NCI-H82 treated with DMSO at 0.1 percent for 48 hours (cell line): ENCODE measurements at regions not wholly inside any gene's neighbourhood (a gene's known extent, or its start where the extent isn't known, plus 50 kb on each side); places are given as distances from the start of the nearest gene placed in this dataset.
"Not testable (repeated sequence)": the region's sequence is repeated elsewhere in the genome, so short reads cannot be mapped to it uniquely, and the experiment has no call there.

Experiments used
- DNase-seq: peaks from one replicate; lab custom pipeline; 2025; ENCODE audit not compliant: unreplicated experiment; lab: John Stamatoyannopoulos, UW

GRCh38 chr12:78331753-78332152 lies 501.1 kb downstream of the NAV3 start:
- DNase-seq: no peak

DNA sequence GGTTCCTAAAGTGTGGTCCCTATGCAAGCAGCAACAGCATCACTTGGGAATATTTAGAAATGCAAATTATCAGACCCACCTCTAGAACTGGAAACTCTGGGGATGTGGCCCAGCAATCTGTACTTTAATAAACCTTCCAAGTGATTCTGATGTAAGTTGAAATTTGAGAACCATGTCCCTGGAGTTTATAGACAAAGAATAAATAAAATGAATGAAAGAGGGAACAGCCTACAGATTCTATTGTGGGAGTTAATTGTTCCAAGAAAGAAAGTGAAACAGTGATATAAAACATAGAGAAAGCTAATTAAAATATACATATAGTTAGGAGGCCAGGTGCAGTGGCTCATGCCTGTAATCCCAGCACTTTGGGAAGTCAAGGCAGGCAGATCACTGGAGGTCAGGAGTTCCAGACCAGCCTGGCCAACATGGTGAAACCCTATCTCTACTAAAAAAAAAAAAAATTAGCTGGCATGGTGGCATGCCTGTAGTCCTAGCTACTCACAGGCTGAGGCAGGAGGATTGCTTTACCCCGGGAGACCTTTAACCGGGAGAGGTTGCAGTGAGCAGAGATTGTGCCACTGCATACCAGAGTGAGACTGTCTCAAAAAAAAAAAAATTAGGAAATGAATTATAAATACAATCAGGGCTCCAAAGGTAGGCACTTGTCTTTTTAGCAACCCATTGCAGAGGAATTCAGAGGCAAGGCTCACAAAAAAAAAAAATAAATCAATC lies 507.5 kb downstream of the NAV3 start:
- no peak for DNase-seq

DNA sequence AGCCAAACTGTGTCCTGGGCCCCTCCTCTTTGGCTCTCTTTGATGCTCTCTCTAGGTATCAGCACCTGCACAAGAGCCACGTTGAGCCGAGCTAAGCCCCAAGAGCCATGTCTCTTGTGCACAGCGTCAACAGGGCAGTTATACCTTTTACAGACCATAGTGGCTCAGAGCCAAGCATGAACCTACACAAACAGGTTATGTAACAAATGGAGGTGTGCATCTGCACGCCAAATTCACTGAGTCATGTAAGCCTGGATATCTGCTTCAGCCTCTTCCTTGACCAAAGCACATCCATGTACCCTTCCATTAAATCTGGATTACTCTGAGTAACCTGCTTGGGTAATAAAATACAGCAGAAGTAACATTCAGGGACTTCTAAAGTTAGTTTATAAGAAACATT lies 509.7 kb downstream of the NAV3 start:
- DNase-seq: no peak

GRCh38 chr12:78343657-78344056 lies 513.0 kb downstream of the NAV3 start:
- no peak for DNase-seq

DNA sequence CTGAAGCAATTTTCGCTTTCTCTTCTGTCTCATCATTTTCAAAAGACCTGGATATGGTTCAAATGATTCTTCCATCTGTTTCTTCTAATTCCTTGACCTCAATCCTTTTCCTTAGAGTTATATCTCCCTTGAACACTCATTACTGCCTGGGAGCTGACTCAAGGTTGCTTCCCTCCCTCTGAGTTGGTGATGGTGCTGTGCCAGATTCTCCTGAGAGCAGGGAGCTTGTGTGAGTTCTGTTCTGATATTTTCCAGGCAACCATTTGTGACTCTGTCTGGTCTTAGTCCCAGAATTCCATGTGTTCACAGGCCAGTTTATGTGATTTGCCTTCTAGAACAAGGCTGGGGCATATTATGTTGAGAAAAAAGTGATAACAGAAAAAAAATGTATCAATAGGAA lies 505.1 kb upstream of the SYT1 start:
- no peak for DNase-seq

GRCh38 chr12:78361683-78362082 lies 502.9 kb upstream of the SYT1 start:
- DNase-seq: no peak

GRCh38 chr12:78371284-78371683 lies 493.3 kb upstream of the SYT1 start:
- no peak for DNase-seq

GRCh38 chr12:78375461-78375860 lies 489.1 kb upstream of the SYT1 start:
- DNase-seq: no peak

DNA sequence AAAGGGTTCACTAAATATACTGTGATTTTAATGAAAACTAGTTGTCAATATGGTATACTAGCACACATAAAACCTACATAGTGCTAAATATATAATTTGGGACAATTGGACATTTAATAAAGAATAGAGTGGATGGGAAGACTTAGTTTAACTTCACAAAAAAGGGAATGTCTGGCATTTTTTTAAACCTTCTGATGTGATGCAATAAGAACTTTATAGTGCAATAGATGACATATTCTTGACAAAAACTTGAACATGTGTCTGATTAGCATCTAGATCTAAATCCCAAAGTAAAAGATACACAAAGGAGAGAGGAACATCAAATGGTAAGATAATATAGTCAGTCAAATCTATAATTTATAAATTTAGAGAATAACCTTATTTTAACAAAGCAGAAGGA lies 488.3 kb upstream of the SYT1 start:
- DNase-seq: no peak

DNA sequence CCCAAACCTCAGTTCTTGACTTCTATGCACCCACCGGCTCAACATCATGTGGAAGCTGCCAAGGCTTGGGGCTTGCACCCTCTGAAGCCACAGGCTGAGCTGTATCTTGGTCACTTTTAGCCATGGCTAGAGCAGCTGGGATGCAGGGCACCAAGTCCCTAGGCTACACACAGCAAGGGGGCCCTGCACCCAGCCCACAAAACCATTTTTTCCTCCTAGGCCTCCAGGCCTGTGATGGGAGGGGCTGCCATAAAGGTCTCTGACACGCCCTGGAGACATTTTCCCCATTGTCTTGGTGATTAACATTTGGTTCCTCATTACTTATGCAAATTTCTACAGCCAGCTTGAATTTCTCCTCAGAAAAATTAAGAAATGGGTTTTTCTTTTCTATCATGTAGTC lies 485.5 kb upstream of the SYT1 start:
- DNase-seq: not testable (repeated sequence)

GRCh38 chr12:78383414-78383813 lies 481.2 kb upstream of the SYT1 start:
- DNase-seq: no peak

GRCh38 chr12:78384541-78384940 lies 480.0 kb upstream of the SYT1 start:
- no peak for DNase-seq

DNA sequence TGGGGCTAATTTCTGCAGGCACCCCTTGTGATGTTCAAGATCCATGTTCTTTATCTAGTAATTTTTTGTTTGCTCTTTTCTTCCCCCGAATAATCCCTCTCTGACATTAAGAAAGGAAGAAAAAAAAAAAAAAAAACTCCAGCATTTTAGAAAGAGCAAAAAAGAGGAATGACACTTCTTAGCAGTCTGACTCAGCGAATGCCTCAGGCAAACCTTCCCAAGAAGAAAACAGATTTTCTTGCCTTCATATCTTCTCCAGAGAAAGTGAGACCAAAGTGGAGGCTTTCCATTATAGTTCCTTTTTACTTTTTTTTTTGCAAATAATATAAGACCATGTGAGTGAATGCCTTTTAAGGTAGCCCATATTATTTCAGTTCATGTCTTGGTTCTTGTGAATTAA lies 479.0 kb upstream of the SYT1 start:
- DNase-seq: no peak

- no peak for DNase-seq
Observed at GRCh38 chr12:78386871-78387270, 477.7 kb upstream of the SYT1 start.

- DNase-seq: no peak
Observed at GRCh38 chr12:78387721-78388120, 476.9 kb upstream of the SYT1 start.

GRCh38 chr12:78388461-78388860 lies 476.1 kb upstream of the SYT1 start:
- no peak for DNase-seq

DNA sequence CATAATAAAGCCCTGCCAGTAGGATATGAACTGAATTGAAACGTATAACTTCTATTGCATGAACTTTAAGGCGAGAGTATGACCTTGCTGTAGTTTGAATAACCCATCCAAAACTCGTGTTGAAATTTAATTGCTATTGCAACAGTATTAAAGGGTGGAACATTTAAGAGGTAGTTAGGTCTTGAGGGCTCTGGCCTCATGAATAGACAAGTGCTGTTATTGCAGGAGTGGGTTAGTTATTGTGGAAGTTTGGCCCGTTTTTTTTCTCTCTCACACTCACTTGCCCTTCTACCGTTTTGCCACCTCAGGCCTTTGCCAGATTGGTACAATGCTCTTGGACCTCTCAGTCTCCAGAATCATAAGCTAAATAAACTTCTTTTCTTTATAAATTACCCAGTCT lies 473.7 kb upstream of the SYT1 start:
- DNase-seq: no peak

- peak; percentile 46 for DNase-seq
Observed at GRCh38 chr12:78392918-78393317, 471.7 kb upstream of the SYT1 start.

DNA sequence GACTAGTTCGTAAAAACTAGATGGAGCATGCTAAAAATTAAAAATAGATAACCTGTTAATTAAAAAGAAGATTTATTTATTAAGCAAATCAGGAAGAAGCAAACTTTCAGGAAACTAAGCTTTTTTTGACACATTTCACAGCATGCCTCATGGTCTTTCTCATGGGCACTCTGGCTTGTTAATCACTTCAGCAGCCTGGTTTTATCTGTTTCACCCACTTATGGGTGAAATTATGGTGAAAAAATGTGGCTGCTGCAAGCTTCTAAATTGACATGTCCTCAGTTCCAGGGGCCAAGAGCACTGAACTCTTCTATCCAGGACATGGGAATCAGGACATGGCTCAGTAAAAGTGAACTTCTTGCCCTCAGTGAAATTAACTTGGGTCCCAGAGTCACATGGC lies 468.6 kb upstream of the SYT1 start:
- no peak for DNase-seq

GRCh38 chr12:78396538-78396937 lies 468.0 kb upstream of the SYT1 start:
- no peak for DNase-seq

- no peak for DNase-seq
Observed at GRCh38 chr12:78398750-78399149, 465.8 kb upstream of the SYT1 start.

- peak; percentile 51 for DNase-seq
Observed at GRCh38 chr12:78402366-78403134, 462.0 kb upstream of the SYT1 start.

DNA sequence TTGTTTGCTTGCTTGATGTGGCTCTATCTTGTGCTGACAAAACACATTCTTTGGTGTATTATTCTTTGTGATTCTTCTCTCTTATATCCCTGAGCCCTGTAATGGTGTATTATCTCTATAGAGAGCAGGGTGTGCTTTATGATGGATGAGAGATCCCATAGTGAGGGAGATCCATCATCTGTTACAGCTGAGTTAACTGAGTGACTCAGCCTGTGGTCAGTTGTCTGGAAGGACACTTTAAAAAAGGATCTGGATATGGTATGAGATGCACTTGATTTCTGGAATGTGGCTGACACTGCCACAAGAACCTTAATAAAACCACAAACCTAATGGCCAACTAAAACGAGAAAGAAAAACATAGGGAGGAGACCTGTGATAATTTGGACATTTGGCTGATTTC lies 461.4 kb upstream of the SYT1 start:
- DNase-seq: no peak
